Thoracic aorta (tissue), 2 donors: ENCODE measurements at regions not wholly inside any gene's neighbourhood (a gene's known extent, or its start where the extent isn't known, plus 50 kb on each side); places are given as distances from the start of the nearest gene placed in this dataset.

ENCODE experiments used
- ATAC-seq: fragments of 150-250 bp; one replicate; pipeline ENCODE4 v1.8.0; 2017; ENCODE audit warnings: low read depth; ENCODE audit not compliant: insufficient number of reproducible peaks, low FRiP score
- DNase-seq: peaks from one replicate; pipeline ENCODE4 v3.0.0-alpha.2; 2020; ENCODE audit warnings: low spot score
- H3K27ac ChIP-seq, 2 donors: fragments of 200-600 bp; sonication (generic); 1 replicate in 1 of 2; 2 replicates in 1 of 2; pipeline ENCODE4 v1.5.1; 2016; ENCODE audit warnings: mild to moderate bottlenecking in 2 of 2, moderate library complexity in 2 of 2
- H3K27me3 ChIP-seq: fragments of 200-600 bp; sonication (generic); replicated peaks from 2 replicates; pipeline ENCODE4 v1.6.0; 2016; ENCODE audit warnings: mild to moderate bottlenecking; ENCODE audit not compliant: insufficient read depth
- H3K36me3 ChIP-seq: fragments of 200-600 bp; sonication (generic); one replicate; pipeline ENCODE4 v1.5.1; 2016
- H3K4me1 ChIP-seq, 2 donors: fragments of 200-600 bp; sonication (generic); 1 replicate in 1 of 2; 2 replicates in 1 of 2; pipeline versions ENCODE4 v1.5.1 to v1.6.0; 2016; ENCODE audit warnings: low read depth in 2 of 2, mild to moderate bottlenecking in 1 of 2; ENCODE audit not compliant: control insufficient read depth in 1 of 2
- H3K4me3 ChIP-seq: fragments of 200-600 bp; sonication (generic); 2 replicates; pipeline ENCODE4 v1.5.1; 2016; ENCODE audit warnings: mild to moderate bottlenecking
- H3K9me3 ChIP-seq: fragments of 200-600 bp; sonication (generic); 2 replicates; pipeline ENCODE4 v1.5.1; 2016
- TF ChIP-seq, protein P1 (sequence below): fragments of 200-600 bp; sonication (generic); IDR thresholded peaks from one replicate; pipeline ENCODE4 v1.5.1; 2019; ENCODE audit warnings: antibody characterized with exemption

GRCh38 chr4:74855879-74856278, 61.6 kb upstream of the BTC start:
- Histone ChIP-seq H3K4me1 (no peaks in the 10 kb centered on the region), H3K27me3 (no peaks in the 10 kb centered on the region), H3K4me3 (no peak overlapping the region), H3K27ac (no peak overlapping the region), H3K36me3 (no peaks in the 10 kb centered on the region), H3K9me3 (peaks cover under 1% of the 10 kb centered on the region)
- TF ChIP-seq, protein P1, sequence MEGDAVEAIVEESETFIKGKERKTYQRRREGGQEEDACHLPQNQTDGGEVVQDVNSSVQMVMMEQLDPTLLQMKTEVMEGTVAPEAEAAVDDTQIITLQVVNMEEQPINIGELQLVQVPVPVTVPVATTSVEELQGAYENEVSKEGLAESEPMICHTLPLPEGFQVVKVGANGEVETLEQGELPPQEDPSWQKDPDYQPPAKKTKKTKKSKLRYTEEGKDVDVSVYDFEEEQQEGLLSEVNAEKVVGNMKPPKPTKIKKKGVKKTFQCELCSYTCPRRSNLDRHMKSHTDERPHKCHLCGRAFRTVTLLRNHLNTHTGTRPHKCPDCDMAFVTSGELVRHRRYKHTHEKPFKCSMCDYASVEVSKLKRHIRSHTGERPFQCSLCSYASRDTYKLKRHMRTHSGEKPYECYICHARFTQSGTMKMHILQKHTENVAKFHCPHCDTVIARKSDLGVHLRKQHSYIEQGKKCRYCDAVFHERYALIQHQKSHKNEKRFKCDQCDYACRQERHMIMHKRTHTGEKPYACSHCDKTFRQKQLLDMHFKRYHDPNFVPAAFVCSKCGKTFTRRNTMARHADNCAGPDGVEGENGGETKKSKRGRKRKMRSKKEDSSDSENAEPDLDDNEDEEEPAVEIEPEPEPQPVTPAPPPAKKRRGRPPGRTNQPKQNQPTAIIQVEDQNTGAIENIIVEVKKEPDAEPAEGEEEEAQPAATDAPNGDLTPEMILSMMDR: no peak
- ATAC-seq: no peak
- DNase-seq: no peak

- Histone ChIP-seq H3K36me3 (no peaks in the 10 kb centered on the region), H3K4me3 (no peak overlapping the region), H3K4me1 (no peaks in the 10 kb centered on the region), H3K27me3 (no peaks in the 10 kb centered on the region), H3K9me3 (peaks cover 7% of the 10 kb centered on the region), H3K27ac (no peak overlapping the region)
- DNase-seq (no peak), ATAC-seq (no peak)
- TF ChIP-seq, protein P1: no peak
Measured at GRCh38 chr4:74848774-74849173, 54.5 kb upstream of the BTC start.

DNA sequence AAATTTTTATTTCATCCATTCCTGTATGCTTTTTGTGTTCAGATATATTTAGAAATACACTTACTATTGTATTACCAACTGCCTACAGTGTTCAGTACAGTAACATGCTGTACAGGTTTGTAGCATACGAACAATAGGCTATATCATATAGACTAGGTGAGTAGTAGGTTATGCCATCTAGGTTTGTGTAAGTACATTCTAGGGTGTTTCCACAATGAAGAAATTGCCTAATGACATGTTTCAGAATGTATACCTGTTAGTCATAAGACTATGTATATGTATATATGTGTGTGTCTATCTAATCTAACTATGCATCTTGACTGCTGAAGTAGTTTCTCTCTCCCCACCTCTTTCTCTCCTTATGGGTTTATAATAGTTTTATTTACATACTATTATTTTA, 51.5 kb upstream of the BTC start:
- Histone ChIP-seq H3K36me3 (no peaks in the 10 kb centered on the region), H3K9me3 (peaks cover 6% of the 10 kb centered on the region), H3K4me3 (no peak overlapping the region), H3K4me1 (no peaks in the 10 kb centered on the region), H3K27ac (no peak overlapping the region), H3K27me3 (no peaks in the 10 kb centered on the region)
- TF ChIP-seq, protein P1: no peak
- ATAC-seq (no peak), DNase-seq (no peak)
